Activated T-cell treated with anti-CD3 and anti-CD28 coated beads, Interleukin-2, amount 50 U/mL, for 48 hours (primary cell): ENCODE measurements at regions not wholly inside any gene's neighbourhood (a gene's known extent, or its start where the extent isn't known, plus 50 kb on each side); places are given as distances from the start of the nearest gene placed in this dataset.
A peak's percentile ranks its signal among the peaks of the same experiment; 100 is the strongest.

Source experiments
- DNase-seq, 2 experiments: peaks; one replicate each; pipeline ENCODE4 v3.0.0-alpha.2; 2020

- DNase-seq, result no peak
These were observed 717.9 kb downstream of the UQCRFS1 start for GRCh38 chr19:28495046-28495445.

- no peak for DNase-seq
These were observed 718.5 kb downstream of the UQCRFS1 start for GRCh38 chr19:28494461-28494860.

GRCh38 chr19:28493884-28494283 lies 719.1 kb downstream of the UQCRFS1 start:
- no peak for DNase-seq

- no peak for DNase-seq
These were observed 720.3 kb downstream of the UQCRFS1 start for GRCh38 chr19:28492621-28493020.

GRCh38 chr19:28492201-28492600 lies 720.8 kb downstream of the UQCRFS1 start:
- DNase-seq, result no peak

GRCh38 chr19:28489776-28490175 lies 723.2 kb downstream of the UQCRFS1 start:
- DNase-seq, result no peak

GRCh38 chr19:28489126-28489660 lies 723.8 kb downstream of the UQCRFS1 start:
- no peak for DNase-seq

- DNase-seq, result no peak
These were observed 725.0 kb downstream of the UQCRFS1 start for GRCh38 chr19:28487999-28488398.

- no peak for DNase-seq
These were observed 726.0 kb downstream of the UQCRFS1 start for GRCh38 chr19:28486926-28487325.

GRCh38 chr19:28486473-28486872 lies 726.5 kb downstream of the UQCRFS1 start:
- no peak for DNase-seq

GRCh38 chr19:28485292-28485691 lies 727.7 kb downstream of the UQCRFS1 start:
- DNase-seq, result no peak

GRCh38 chr19:28483197-28483596 lies 729.8 kb downstream of the UQCRFS1 start:
- no peak for DNase-seq

GRCh38 chr19:28482221-28482620 lies 730.7 kb downstream of the UQCRFS1 start:
- DNase-seq, result no peak

- no peak for DNase-seq
These were observed 731.3 kb downstream of the UQCRFS1 start for GRCh38 chr19:28481674-28482073.

GRCh38 chr19:28475525-28475924 lies 737.4 kb downstream of the UQCRFS1 start:
- DNase-seq, result no peak

- DNase-seq, result no peak
These were observed 740.1 kb downstream of the UQCRFS1 start for GRCh38 chr19:28472843-28473242.

GRCh38 chr19:28471731-28472510 lies 741.0 kb downstream of the UQCRFS1 start:
- no peak for DNase-seq

GRCh38 chr19:28469544-28469943 lies 743.4 kb downstream of the UQCRFS1 start:
- no peak for DNase-seq

GRCh38 chr19:28468701-28469459 lies 744.1 kb downstream of the UQCRFS1 start:
- peak; percentile 21 to 33 for DNase-seq

GRCh38 chr19:28466107-28467045 lies 746.6 kb downstream of the UQCRFS1 start:
- DNase-seq, result peak; percentile 67 to 75

GRCh38 chr19:28465371-28466086 lies 747.4 kb downstream of the UQCRFS1 start:
- DNase-seq, result no peak

GRCh38 chr19:28463493-28464053 lies 749.4 kb downstream of the UQCRFS1 start:
- no peak for DNase-seq
